RWPE2 (cell line): ENCODE measurements at regions not wholly inside any gene's neighbourhood (a gene's known extent, or its start where the extent isn't known, plus 50 kb on each side); places are given as distances from the start of the nearest gene placed in this dataset.

Source experiments
- ATAC-seq: fragments of 200-7000 bp; cut with Tn5 transposase; 3 replicates; pipeline ENCODE4 v1.9.1; 2021; ENCODE audit warnings: low read depth
- DNase-seq: peaks from one replicate; pipeline ENCODE4 v3.0.0-alpha.2; 2020; ENCODE audit warnings: low spot score
- H3K27ac ChIP-seq: fragments of 450-650 bp; 2 replicates; pipeline ENCODE4 v1.5.1; 2017; ENCODE audit warnings: mild to moderate bottlenecking; ENCODE audit not compliant: poor library complexity, severe bottlenecking
- H3K27me3 ChIP-seq: fragments of 250-450 bp; sonication (Bioruptor Pico); 2 replicates; pipeline ENCODE4 v1.5.1; 2021; ENCODE audit warnings: mild to moderate bottlenecking, moderate library complexity; ENCODE audit not compliant: insufficient read depth, poor library complexity, severe bottlenecking
- H3K36me3 ChIP-seq: fragments of 250-450 bp; sonication (Bioruptor Pico); 2 replicates; pipeline ENCODE4 v1.5.1; 2020; ENCODE audit warnings: low read depth, mild to moderate bottlenecking, moderate library complexity
- H3K4me1 ChIP-seq: fragments of 250-450 bp; sonication (Bioruptor Pico); 2 replicates; pipeline ENCODE4 v1.5.1; 2021; ENCODE audit warnings: mild to moderate bottlenecking, moderate library complexity; ENCODE audit not compliant: insufficient read depth, poor library complexity, severe bottlenecking
- H3K4me3 ChIP-seq: fragments of 250-450 bp; sonication (Bioruptor Pico); 2 replicates; pipeline ENCODE4 v1.5.1; 2021; ENCODE audit warnings: mild to moderate bottlenecking, moderate library complexity; ENCODE audit not compliant: severe bottlenecking
- H3K9me3 ChIP-seq: fragments of 250-450 bp; sonication (Bioruptor Pico); 2 replicates; pipeline ENCODE4 v1.5.1; 2021; ENCODE audit warnings: mild to moderate bottlenecking, moderate library complexity; ENCODE audit not compliant: severe bottlenecking
- TF ChIP-seq, protein P1 (sequence below): fragments of 450-650 bp; IDR thresholded peaks from one replicate; pipeline ENCODE4 v1.5.1; 2017; ENCODE audit warnings: mild to moderate bottlenecking, moderate library complexity; ENCODE audit not compliant: poor library complexity, severe bottlenecking

DNA sequence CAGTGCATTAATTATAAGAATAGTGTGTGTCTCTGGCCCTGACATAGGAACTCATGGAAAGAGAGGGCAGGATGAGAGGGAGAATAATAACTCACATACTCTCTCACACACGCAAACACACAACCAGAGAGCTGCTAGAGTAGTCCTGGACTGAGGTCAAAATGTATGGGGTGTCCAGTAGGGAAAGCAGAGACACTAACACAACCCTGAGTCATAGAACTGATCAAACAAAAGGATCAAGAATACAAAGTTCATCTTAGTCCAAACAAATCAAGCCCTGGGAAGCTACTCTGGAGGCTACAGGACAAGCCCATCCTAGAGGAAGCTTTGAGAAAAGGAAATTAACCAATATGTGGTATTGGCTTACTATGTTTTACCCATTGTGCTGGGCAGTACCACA, 178.5 kb upstream of the GUCY1A2 start:
- H3K4me1 ChIP-seq = no peaks in the 10 kb centered on the region
- no peak for ATAC-seq
- TF ChIP-seq, protein P1, sequence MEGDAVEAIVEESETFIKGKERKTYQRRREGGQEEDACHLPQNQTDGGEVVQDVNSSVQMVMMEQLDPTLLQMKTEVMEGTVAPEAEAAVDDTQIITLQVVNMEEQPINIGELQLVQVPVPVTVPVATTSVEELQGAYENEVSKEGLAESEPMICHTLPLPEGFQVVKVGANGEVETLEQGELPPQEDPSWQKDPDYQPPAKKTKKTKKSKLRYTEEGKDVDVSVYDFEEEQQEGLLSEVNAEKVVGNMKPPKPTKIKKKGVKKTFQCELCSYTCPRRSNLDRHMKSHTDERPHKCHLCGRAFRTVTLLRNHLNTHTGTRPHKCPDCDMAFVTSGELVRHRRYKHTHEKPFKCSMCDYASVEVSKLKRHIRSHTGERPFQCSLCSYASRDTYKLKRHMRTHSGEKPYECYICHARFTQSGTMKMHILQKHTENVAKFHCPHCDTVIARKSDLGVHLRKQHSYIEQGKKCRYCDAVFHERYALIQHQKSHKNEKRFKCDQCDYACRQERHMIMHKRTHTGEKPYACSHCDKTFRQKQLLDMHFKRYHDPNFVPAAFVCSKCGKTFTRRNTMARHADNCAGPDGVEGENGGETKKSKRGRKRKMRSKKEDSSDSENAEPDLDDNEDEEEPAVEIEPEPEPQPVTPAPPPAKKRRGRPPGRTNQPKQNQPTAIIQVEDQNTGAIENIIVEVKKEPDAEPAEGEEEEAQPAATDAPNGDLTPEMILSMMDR = no peak
- no peak for DNase-seq
- no peaks in the 10 kb centered on the region for H3K36me3 ChIP-seq
- H3K4me3 ChIP-seq = no peak overlapping the region
- H3K27me3 ChIP-seq = no peaks in the 10 kb centered on the region
- H3K9me3 ChIP-seq = no peaks in the 10 kb centered on the region
- no peak overlapping the region for H3K27ac ChIP-seq

DNA sequence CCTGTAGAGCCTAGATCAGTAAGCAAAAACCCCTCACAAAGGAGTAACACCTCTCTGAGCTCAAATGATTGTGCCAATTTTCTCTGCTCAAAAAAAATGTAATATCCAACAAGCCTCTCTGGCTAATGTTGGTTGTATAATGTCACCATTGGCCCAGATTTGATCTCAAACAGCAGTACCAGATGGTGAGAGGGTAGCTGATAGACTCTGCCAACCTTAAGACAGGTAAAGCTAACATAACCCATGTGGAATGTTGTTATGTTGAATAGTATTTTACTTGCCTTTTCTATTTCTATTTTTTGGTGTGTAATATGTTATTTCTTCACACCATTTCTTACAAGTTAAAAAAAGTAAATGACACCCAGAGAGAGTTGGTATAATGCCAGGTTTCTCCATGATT, 166.7 kb upstream of the GUCY1A2 start:
- TF ChIP-seq, protein P1 = no peak
- Histone ChIP-seq H3K9me3 (peaks cover 1% of the 10 kb centered on the region), H3K27ac (no peak overlapping the region), H3K36me3 (no peaks in the 10 kb centered on the region), H3K4me1 (no peaks in the 10 kb centered on the region), H3K4me3 (no peak overlapping the region), H3K27me3 (no peaks in the 10 kb centered on the region)
- DNase-seq = no peak
- ATAC-seq = no peak

DNA sequence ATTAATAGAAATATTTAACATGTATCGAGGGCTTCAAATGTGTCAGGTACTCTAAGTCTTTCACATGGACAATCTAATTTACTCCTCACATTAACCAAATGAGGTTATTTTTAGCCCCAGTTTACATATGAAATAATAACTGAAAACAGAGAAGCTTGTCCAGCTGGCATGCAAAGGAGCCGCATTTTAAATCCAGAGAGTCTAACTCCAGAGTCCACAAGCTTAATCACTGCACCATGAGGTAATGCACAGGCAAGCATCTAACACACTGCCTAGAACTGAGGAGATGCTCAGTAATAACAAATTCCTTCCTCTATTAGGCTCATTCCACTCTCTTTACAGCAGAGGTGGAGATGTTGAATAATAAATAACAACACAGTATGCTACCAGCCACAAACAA, 165.7 kb upstream of the GUCY1A2 start:
- no peaks in the 10 kb centered on the region for H3K4me1 ChIP-seq
- H3K9me3 ChIP-seq = peaks cover 1% of the 10 kb centered on the region
- no peak overlapping the region for H3K4me3 ChIP-seq
- H3K27ac ChIP-seq = no peak overlapping the region
- TF ChIP-seq, protein P1 = no peak
- DNase-seq (no peak), ATAC-seq (no peak)
- no peaks in the 10 kb centered on the region for H3K27me3 ChIP-seq
- no peaks in the 10 kb centered on the region for H3K36me3 ChIP-seq

DNA sequence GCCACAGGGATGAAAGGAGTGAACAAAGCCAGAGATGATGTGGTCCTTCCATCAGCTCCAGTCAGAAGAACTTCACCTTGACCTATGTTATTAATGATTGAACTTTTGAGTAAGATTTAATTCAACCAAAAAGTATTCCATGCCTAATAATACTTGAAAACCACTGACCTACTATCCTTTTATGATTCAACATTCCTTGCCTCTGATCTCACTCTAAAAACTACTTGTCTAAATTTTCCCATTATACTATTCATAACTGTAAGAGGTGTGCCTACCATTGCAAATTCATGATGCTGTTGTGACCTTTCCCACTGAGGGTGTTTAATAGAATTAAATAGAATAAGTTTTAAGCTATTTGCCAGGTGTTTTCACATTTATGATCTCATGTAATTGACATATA, 164.7 kb upstream of the GUCY1A2 start:
- peaks cover 1% of the 10 kb centered on the region for H3K9me3 ChIP-seq
- no peak overlapping the region for H3K27ac ChIP-seq
- TF ChIP-seq, protein P1 = no peak
- no peak overlapping the region for H3K4me3 ChIP-seq
- no peak for DNase-seq
- no peaks in the 10 kb centered on the region for H3K4me1 ChIP-seq
- H3K36me3 ChIP-seq = no peaks in the 10 kb centered on the region
- ATAC-seq = peak; percentile 53; the same call in 2 of the 3 replicates
- no peaks in the 10 kb centered on the region for H3K27me3 ChIP-seq

DNA sequence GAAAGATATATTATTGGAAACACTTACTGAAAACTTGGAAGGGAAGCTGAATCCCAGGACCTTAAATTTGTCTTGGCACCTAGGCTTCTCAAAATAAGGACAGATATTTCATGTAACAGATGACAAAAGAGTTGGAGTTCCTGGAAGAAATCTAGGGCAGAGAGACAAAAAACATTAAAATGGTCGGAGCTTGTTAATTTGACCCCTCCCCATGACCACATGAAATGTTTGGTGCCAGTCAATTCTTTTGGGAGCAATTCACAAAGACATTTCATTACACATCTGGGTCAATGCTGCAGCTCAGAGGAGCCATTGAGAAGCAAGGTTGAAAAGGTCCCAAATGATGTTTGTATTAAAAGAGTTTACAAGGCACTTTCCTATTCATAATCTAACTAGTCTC, 162.0 kb upstream of the GUCY1A2 start:
- Histone ChIP-seq H3K27me3 (no peaks in the 10 kb centered on the region), H3K27ac (no peak overlapping the region), H3K4me3 (no peak overlapping the region), H3K9me3 (peaks cover 1% of the 10 kb centered on the region), H3K4me1 (no peaks in the 10 kb centered on the region), H3K36me3 (no peaks in the 10 kb centered on the region)
- ATAC-seq (no peak), DNase-seq (no peak)
- TF ChIP-seq, protein P1 = no peak
